ENCODE measurements at regions not wholly inside any gene's neighbourhood (a gene's known extent, or its start where the extent isn't known, plus 50 kb on each side); places are given as distances from the start of the nearest gene placed in this dataset.

DNA sequence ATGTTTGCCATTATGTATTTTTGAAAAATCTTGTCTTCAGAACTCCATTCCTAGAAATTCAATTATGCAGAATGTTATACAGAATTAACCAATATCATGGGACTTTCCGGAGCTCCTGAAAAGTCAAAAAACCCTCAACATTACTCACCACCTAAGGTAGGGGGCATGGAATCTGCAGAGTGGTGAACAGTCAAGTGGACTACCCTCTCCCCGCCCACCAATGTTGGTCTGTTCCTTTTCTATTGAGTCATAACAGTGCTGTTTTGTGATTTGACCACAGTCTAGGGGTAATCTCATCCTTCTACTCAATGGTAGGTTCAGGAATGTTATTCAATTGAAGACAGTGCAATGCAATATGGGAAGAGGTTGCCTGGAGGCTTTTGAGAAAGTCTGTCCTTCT, 130.5 kb upstream of the HABP2 start:
- TF ChIP-seq, protein P1, sequence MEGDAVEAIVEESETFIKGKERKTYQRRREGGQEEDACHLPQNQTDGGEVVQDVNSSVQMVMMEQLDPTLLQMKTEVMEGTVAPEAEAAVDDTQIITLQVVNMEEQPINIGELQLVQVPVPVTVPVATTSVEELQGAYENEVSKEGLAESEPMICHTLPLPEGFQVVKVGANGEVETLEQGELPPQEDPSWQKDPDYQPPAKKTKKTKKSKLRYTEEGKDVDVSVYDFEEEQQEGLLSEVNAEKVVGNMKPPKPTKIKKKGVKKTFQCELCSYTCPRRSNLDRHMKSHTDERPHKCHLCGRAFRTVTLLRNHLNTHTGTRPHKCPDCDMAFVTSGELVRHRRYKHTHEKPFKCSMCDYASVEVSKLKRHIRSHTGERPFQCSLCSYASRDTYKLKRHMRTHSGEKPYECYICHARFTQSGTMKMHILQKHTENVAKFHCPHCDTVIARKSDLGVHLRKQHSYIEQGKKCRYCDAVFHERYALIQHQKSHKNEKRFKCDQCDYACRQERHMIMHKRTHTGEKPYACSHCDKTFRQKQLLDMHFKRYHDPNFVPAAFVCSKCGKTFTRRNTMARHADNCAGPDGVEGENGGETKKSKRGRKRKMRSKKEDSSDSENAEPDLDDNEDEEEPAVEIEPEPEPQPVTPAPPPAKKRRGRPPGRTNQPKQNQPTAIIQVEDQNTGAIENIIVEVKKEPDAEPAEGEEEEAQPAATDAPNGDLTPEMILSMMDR (conservative IDR thresholded peaks at IDR 0.05; ENCODE audit: low read depth), result no peak
- DNase-seq (ENCODE audit: low spot score), result no peak
- ChIA-PET POLR2A (ENCODE audit: low non-redundant PET) (no interaction called here), CTCF (no interaction called here)
- H3K27ac ChIP-seq, result no peak overlapping the region

DNA sequence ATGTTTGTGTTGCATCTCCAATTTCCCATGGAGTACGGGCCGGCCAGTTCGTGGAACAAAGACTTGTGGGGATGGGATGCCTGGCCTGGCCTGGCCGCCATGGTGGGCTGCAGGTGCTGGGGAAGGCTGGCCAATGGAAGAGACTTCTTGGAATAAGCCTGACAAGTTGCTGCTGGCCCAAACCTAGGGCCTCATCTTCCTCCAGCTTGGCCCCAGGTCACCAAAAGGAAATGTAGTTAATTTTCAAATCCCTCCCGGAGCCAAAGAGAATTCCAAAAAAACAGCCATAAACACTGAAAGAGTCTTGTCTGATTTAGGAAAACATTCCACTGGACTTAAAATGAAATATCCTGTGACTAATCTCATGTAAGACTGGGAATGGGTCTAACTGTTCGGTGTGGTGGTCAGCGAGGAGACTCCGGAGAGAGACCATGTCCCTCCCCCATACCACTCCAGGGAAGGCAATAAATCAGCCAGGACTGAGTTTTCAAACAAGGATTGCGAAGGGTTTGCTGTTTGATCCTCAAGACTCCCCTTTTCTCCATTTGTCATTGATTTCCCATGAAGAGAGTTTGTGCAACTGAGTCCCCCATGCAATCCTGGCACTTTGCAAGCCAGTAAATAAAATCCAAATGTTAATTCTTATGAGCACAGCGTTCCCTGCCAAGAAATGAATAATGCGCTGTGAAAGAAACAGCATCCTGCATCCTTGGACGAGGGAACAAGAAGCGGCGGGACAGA, 128.7 kb upstream of the HABP2 start:
- ChIA-PET POLR2A (ENCODE audit: low non-redundant PET) (no interaction called here), CTCF (no interaction called here)
- H3K27ac ChIP-seq, result no peak overlapping the region
- no peak for DNase-seq (ENCODE audit: low spot score)
- TF ChIP-seq, protein P1 (conservative IDR thresholded peaks at IDR 0.05; ENCODE audit: low read depth), result no peak

DNA sequence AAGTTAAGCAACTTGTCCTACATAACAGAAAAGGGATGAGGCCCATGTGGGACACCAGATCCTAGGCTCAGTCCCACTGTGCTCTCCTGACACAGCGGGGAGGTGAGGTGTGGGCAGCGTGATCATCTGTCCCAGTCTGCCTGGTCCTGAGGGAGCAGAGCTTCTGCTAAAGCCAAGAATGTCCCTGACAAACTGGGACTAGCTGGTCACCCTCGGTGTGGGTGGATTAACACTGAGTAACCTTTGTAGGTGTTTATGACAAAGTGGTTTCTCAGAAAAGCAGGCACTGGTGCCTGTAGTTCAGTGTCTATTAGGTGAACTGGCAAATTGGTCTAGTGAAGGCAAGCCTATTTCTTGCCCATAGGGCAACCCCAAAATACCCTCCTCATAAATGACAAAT, 127.8 kb upstream of the HABP2 start:
- CTCF ChIA-PET, result no interaction called here
- no peak for DNase-seq (ENCODE audit: low spot score)
- no peak overlapping the region for H3K27ac ChIP-seq
- POLR2A ChIA-PET (ENCODE audit: low non-redundant PET), result no interaction called here
- TF ChIP-seq, protein P1 (conservative IDR thresholded peaks at IDR 0.05; ENCODE audit: low read depth), result no peak

DNA sequence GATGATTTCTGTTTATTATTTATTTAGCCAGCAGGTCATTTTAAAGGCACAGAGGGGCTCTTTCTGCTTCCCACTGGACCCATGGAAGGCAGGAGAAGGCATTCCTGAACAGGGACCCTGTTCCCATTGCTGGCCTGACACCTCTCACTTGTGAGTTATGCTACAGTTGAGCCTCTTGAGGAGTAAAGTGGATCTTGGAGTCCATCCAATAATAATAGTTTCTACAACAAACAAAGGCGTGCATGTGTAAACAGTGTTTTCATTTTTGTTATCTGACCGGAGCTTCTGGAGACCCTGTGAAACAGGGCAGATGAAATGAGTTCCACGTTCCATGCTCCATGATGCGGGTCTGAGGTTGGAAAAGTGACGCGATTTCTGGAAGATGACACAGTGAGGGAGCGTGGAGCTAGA, 127.3 kb upstream of the HABP2 start:
- CTCF ChIA-PET, result no interaction called here
- POLR2A ChIA-PET (ENCODE audit: low non-redundant PET), result no interaction called here
- TF ChIP-seq, protein P1 (conservative IDR thresholded peaks at IDR 0.05; ENCODE audit: low read depth), result no peak
- no peak for DNase-seq (ENCODE audit: low spot score)
- no peak overlapping the region for H3K27ac ChIP-seq

DNA sequence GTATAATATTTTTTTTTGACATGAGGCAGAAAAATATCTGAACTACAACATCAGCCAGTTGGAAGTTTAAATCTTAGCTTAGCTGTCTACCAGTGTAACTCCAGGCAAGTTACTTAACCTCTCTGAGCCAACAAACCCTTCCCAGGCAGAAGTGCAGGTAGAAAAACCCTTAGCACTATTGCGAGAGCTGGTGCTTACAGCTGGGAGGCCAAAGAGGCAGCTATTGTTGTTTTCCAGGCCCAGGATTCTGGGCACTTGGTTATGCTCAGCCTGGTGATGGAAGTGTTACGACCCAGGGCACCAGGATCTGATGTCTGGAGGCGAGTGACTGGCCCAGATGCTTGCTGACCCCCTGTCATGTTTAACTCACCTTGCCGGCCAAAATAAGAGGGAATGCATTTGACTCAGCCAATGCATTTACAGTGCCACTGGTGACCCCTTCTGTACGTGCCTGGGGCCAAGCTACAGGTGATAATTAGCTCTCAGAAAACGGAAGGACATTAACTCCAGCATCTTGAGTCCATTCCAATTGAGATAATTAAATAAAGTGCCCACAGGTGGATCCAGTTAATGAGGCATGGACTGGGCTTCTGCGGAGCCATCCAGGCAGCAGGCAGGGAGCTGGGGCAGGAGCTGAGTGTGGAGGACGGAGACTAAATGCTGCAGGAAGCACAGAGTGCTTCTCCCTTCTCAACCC, 126.5 kb upstream of the HABP2 start:
- DNase-seq (ENCODE audit: low spot score), result no peak
- CTCF ChIA-PET, result interaction anchor here (1.2 kb wide), 1 partner anchor 28 kb away, joined by 4 read pairs; no protein-coding TSS in a partner anchor
- POLR2A ChIA-PET (ENCODE audit: low non-redundant PET), result no interaction called here
- H3K27ac ChIP-seq, result no peak overlapping the region
- TF ChIP-seq, protein P1 (conservative IDR thresholded peaks at IDR 0.05; ENCODE audit: low read depth), result no peak

DNA sequence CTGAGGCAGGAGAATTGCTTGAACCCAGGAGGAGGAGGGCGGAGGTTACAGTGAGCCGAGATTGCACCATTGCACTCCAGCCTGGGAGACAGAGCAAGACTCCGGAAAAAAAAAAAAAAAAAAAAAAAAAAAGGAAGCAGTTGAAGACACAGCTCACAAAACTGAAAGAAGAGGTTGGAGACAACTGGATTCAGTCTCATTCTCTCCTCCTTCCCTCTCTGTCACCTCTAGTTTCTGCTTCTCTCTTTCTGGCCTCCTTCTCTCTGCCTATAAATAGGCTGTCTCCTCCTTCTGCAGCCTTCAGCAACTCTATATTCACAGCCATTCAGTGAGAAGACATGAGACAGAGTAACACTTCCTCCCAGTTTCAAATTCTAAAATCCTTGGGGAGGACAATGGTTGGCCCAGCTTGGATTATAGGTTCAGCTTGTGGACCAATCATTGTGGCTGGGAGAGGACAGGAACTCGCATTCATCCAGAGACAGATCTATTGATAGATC, 125.6 kb upstream of the HABP2 start:
- ChIA-PET POLR2A (ENCODE audit: low non-redundant PET) (no interaction called here), CTCF (interaction anchor here (0.6 to 1.2 kb wide), 2 partner anchors 27 to 186 kb away, joined by 3 to 4 read pairs; no protein-coding TSS in a partner anchor)
- H3K27ac ChIP-seq, result no peak overlapping the region
- no peak for DNase-seq (ENCODE audit: low spot score)
- TF ChIP-seq, protein P1 (conservative IDR thresholded peaks at IDR 0.05; ENCODE audit: low read depth), result no peak

Data from RWPE1 (cell line).